HPDE6-E6E7 (cell line): ENCODE measurements at regions not wholly inside any gene's neighbourhood (a gene's known extent, or its start where the extent isn't known, plus 50 kb on each side); places are given as distances from the start of the nearest gene placed in this dataset.

Experiments used
- DNase-seq: peaks from one replicate; pipeline ENCODE4 v3.0.0; 2011; ENCODE audit warnings: missing footprints; ENCODE audit errors: extremely low spot score

- DNase-seq, result no peak
These were observed 63.1 kb upstream of the TANC1 start for GRCh38 chr2:158905341-158905740.

GRCh38 chr2:158905784-158906183 is 62.7 kb upstream of the TANC1 start:
- no peak for DNase-seq

GRCh38 chr2:158907926-158908456 is 60.4 kb upstream of the TANC1 start:
- DNase-seq, result no peak

- no peak for DNase-seq
These were observed 56.3 kb upstream of the TANC1 start for GRCh38 chr2:158912112-158912511.

GRCh38 chr2:158912765-158913164 is 55.7 kb upstream of the TANC1 start:
- no peak for DNase-seq

GRCh38 chr2:158914066-158914465 is 54.4 kb upstream of the TANC1 start:
- DNase-seq, result no peak

GRCh38 chr2:158914731-158915130 is 53.7 kb upstream of the TANC1 start:
- DNase-seq, result no peak

GRCh38 chr2:158917121-158917520 is 51.3 kb upstream of the TANC1 start:
- DNase-seq, result no peak

GRCh38 chr2:158918452-158918851 is 50.0 kb upstream of the TANC1 start:
- no peak for DNase-seq
